T1000 (cell line): ENCODE measurements at regions not wholly inside any gene's neighbourhood (a gene's known extent, or its start where the extent isn't known, plus 50 kb on each side); places are given as distances from the start of the nearest gene placed in this dataset.

Source experiments
- DNase-seq: peaks from one replicate; lab custom pipeline; 2025; ENCODE audit warnings: mixed read lengths; lab: John Stamatoyannopoulos, UW

DNA sequence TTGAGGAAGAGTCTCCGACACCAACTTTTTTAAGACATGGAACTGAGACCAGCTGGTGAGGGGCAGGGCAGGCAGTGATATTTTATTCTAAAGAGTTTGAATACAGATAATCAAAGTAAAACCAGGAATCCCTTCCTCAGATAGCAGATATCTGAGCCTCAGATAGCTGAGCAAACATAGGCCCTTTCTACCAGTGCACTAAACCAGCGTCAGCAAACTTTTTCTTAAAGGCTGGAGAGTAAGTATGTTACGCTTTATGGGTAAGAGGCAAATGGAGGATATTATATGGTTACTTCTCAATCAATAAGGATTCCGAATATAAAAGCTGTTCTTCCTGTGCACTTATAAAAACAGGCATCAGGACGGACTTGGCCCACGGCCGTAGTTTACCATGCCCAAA is 73.9 kb downstream of the WNT5A start:
- no peak for DNase-seq

DNA sequence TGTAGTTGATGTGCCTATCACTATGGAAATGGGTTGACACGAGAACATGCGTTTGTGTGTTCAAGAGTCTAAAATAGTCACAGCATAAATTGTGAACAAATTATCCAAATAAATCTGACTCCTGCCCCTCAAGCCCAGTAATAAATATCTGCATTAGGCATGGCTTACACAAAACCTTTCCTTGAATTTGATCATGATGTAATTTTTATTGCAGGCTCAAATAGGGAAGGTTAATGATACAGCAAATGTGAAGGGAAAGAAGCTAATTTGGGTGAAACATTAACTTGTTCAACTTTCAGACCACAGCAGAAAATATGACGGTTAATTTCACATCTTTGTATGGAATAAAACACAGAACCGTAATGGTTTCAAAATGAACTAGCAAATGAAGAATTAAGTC is 74.6 kb downstream of the WNT5A start:
- no peak for DNase-seq

DNA sequence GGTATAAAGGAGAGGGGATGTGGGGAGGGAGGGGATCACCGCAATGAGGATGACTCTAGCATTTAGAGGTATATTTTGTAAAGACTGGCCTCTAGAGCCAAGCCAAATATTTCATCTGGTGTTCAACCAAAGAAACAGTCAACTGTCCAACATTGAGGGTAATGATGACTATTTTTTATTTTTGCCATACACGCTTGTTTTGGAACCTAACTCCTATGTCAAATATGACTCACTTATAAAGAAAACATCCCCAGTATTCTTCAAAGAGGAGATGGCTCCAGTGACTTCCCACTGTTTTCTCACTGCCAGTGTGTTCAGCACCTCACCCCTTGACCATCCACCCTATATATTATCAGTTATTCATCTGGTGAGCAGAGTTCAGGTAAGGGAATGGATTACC is 77.3 kb downstream of the WNT5A start:
- DNase-seq, result no peak

DNA sequence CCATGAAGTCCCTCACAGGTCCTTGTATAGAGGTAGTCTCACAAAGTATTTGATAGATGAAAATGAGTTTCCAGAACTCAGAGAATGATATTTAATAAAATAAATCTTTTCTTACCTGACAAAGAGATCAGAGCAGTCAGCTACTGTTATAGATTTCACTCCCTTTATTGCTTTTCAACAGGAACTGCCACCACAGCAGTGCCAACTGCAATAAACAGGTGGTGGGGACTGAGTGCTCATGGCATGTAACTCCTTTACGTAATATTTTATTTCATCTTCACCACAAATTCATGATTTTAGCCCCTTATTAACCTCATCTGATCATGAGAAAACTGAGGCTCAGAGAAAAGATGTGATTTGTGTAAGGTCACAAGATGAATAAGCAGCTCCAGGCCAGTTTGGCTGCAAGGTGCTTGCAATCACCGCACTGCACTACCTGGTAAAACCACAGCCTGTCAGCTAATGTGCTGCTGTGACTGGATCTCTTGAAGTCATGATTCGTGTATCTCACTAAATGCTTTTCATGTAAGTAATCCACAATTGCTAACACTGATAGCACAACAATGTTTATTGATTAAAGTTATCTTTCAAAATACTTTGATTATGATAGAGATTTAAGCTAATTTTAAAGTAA is 78.8 kb downstream of the WNT5A start:
- no peak for DNase-seq

DNA sequence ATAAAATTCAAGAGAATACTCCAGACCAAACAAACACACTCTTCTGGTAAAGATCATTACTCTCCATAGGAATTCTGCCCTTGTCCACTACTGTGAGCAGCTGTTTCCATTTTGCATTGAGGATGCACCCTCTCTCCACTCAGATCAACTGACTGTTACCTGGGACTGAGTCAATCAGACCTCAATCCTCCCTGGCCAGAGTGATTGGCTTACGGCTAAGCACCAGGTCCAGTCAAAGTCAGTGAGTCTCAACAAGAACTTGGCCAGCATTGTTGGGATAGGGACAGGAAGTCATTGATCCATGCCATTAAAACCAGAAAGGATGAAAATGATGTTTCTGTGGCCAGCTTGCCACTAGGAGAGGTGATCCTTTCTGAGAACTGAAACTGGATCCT is 79.7 kb downstream of the WNT5A start:
- no peak for DNase-seq

DNA sequence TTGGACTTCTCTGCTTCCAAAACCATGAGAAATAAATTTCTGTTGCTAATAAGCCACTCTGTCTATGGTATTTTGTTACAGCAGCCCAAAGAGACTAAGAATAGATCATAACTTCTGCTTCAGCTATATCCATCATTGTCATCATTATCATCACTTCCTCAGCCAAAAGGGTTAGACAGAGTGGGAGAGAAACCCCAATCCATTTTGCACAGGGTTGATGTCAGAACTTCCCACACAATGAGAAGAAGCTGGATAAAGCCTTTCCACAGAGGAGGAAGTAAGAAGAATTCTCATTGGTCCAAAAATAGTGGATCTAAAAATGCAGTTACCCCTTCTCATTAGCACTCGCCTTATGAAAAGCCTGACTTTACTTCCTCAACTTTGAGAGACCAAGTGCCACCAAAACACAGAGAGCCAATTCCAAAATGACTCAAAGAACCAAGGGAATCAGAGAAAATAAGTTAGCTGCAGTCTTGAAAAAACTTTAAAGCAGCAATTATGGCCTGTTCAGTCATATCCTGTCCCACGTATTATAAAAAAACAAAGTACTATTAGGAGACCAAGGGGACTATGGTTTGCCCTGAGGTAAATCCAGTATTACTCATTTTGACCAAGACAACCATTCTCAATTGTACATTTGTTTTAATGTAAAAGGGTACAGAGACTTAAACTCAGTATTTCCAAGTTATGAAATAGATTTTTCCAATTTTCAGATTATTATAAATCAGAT is 80.2 kb downstream of the WNT5A start:
- DNase-seq, result no peak

DNA sequence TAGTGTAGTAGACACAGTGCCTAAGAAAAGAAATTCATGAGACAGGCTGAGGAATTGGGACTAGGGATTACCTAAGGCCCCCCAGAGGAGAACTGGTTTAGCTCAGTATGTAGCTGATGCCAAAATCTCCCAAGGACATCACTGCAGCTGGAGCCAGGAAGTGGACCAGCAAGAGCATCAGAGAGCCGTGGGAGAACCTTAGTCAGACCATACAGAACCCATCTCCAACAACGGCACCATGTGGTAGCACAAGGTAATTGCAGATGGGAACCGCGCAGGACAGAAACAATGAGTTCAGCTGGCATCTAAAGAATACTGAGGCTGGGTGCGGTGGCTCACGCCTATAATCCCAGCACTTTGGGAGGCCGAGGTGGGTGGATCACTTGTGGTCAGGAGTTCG is 81.7 kb downstream of the WNT5A start:
- DNase-seq, result no peak

DNA sequence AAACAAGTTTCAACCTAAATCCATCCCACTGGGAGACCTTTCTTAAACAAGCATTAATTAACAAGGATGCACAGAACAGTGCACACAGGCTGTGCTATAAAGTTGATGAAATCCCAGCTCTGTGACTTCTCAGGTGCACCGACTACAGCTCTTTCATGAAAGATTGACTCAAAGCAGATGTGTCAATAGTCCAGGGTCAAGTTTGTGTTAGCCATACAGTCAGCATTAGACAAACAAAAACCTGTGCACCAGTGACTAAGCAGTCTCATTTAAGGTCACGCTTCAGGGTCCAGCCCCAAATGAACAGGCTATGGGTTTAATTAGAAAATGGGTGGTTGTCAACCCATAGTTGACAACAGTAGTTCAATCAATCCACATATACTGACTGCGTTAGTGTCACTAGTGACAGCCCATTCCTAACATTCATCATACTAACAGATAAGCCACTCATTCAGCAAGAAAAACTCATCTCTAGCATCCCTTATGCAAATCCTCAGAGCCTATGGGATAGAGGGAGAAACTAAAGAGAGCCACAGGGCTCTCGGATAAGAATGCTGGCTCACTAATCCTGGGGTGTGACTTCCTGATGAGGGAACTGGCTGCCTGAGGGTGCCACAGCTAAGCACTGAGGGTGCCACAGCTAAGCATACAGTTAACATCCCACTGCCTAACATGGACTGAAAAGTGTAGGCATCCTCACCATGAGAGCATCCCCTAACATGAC is 84.1 kb downstream of the WNT5A start:
- no peak for DNase-seq

DNA sequence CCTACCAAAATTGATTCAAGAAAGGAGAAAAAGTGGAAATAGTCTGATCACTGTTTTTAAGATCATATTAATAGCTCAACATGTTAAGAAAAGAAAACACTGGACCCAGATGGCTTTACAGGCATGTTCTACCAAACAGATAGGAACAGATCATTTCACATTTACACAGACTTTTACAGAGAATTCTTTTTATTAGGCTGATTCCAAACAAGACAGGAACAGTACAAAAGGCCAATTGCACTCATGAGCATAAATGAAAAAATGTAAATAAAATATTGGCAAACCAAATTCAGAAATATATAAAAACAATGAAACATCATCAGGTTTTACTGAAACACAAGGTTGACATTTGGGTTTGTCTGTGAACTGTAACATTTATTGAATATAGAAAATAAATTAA is 106.5 kb downstream of the WNT5A start:
- DNase-seq, result no peak

DNA sequence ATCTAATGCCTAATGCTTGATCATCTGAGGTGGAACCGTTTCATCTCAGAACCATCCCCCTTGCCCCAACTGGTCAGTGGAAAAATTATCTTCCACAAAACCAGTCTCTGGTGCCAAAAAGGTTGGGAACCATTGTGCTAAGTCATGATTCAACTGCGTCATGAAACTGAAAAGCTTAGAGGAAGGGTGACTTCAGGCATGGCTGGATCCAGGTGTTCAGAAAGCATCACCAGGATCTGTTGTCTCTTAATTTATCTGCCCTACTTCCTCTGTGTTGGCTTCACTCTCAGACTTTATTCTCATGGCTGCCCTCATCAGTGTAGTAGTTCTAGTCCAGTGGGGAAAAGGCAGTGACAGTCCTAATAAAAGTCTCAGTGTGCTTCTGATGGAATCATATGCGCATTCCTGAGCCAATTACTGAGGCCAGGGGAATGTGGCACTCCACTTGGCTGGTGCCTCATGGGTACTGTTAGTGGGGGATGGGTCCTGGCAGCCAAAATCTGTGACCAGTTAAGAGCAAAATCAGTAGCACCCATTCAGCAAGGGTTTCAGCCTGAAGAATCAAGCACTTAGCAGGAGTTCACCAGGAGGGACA is 110.3 kb downstream of the WNT5A start:
- no peak for DNase-seq

DNA sequence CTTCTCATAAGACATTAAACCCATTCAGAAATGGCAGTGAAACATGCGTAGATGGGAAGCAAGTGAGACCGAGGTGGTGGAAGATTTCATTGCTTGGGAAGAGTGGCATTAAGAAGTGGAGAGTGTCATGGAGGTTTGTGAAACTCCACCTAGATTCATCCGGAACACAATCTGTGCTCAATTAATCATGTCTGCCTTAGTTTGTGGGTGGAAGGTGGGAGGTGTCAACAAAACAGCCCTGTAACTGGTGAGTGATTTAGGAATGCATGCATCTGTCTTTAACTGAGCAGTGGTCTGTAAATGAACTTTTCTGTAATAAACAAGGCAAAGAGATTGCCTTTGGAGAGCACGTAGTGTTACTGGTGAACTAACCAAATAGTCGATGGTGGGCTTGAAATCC is 113.7 kb downstream of the WNT5A start:
- DNase-seq, result no peak

DNA sequence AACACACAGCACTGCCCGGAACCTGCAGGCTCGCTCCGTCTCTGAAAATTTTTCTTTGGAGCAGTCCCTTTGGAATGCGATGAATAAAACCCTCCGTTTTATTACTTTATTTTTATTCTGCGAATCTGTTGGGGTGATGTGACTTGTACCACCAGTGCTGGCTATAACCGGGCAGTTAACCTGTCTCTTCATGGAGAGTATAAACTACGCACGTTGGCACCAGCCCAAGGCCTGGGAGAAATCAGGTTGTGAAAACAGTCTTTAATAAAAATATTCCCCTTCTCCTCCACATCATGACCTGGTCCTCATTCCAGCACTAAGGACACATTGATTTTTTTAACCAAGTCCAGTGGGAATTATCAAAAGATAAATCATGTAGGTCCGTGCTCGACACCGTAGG is 116.8 kb downstream of the WNT5A start:
- DNase-seq, result no peak

DNA sequence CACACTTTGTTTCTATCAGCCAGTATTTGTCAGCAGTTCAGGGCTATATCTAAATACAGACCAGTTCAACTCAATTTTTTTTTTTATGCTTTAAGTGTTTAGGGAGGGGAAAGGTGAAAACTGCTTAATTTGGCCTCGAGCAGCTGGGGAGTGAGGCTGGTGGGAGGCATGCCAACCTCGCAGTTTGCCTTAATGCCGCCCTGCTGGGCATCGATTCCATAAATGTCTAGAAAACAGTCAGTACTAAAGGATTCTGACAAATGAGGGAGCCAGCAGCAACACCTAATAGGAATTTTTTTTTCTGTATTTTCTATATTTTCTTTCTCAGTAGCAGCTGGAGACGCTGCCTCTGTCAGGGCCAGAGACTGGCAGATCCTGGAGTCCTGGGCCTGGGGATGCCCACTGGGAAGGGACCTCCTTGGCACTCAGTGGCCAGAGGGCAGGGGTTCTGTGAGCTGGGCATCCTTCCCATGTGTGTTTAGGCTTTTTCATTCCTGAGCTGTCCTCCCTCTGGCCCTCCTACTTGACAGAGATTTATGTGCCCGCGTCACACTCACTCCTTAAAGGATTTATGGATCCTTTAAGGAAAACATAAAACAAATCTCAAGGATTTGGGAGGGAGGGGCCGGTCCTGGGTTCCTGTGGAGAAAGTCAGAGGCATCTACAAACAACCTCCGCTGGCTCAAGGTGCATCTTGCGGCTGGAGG is 117.8 kb downstream of the WNT5A start:
- no peak for DNase-seq

DNA sequence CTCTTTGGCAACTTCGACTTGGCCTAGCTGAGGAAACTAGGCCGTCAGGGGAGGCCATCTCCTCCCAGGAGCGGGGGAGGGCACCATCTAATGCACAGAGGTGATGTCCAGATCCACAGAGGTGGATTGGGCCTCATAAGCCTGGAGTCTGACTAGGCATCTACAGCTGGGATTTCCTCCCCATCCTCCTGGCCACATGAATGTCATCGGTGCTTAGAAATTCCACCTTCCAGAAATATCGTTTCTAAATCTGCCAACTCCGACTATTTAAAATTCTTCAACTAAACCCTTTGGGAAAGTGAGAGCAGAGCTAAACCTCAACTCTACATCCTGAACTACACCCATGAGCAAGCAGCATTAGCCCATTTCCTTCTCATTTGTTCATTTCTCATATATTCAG is 118.7 kb downstream of the WNT5A start:
- DNase-seq, result no peak

DNA sequence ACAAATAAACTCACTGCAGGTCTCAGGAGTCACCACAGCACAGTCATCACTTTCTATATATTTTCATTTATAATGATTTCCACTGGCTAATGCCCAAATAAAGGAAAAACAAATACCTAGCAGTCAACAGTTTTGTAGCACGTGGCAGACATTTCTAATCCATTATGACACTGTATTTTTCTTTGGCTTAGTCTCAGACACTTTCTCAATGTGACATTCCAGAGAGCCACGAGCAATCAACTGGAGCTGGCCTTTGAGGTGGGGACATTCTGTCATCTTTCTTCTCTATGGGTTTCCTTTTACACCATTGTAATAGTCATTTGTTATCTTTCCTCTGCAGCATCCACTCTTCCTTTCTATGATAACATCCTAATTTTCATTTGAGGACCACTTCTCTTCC is 119.7 kb downstream of the WNT5A start:
- no peak for DNase-seq

DNA sequence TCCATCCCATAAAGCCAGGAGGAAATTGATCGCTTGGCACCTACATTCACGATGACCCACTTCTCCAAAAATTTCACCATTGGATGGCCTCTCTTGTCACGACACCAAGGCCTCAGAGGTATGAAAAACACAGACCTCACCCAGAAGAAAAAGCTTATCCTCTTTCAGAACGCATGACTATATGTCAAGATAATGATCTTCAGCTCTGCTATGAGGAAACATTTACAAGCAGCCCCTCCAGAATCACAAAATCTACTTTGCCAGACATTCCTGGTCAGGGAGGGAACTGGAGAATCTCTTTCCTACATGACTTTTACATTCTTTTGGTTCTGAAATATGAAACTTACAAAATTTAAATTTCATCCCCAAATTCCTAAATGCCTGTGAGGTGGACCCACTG is 122.7 kb downstream of the WNT5A start:
- no peak for DNase-seq

DNA sequence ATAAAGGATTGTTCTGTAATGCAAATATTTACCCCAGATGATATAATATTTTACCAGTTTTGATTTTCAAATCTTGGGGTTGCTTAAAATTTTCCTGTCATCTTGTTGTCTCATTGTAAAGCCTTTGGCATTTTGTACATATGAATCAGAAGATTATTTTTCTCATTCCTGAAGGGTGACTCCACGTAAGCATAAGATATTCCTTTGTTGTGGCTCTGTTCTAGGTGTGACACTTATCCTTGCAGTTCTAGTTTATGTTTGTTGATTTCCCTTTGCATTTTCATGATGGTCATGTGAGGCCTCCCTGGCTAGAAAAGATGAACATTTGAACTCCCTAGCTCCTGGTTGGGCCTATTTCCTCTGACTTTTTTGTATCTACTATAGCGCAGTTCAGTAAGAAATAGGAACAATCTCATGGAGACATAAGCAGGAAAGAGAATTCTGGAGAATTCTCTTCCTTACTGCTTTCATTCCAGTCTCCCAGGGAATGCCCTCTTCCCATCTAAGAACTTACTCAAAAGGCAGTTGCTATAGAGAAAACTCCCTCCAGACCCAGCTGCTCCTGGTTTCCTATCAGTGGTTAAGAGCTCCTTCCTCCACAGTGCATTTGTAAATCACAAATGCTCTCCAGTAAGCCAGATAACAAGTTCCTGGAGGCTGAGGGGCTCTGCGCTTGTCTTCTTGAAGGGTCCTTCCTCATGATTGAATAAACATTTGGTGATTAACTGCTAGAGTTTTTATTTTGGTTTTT is 124.7 kb downstream of the WNT5A start:
- DNase-seq, result no peak

DNA sequence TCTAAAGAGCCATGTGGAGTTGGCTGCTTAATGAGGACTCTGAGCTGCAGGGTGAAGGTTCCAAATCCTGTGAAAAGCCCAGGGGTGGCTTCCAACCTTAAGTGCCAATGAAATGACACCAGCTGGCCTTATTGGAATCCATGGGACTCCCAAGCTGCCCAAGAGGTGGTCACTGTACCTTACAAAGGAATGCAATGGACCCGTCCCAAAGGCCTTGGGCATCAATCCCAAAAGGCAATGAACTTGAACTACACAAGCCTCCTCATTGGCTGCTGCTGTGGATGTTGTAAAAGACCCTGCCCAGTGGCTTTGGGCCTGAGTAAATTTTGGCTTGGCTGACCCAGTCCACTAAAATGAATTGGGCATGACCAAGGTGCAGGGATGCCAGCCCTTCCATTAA is 129.3 kb downstream of the WNT5A start:
- DNase-seq, result no peak

DNA sequence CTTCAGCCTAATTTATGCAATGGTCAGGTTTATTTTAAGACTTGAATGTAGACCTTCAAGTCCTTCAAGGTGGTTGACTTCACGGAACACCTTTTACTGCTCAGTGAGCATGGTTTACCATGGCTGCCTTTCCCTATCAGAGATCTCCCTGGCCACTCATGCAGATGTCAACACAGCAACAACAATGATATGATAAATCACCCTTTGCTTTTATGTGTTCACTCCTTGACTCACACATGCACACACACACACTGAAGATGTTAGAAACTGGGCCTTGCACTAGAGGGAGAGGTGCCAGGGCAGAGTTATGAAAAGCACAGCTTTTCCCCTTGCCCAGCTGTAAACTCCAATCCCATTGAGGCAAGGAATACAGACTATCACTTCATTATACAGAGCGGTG is 134.4 kb downstream of the WNT5A start:
- no peak for DNase-seq

DNA sequence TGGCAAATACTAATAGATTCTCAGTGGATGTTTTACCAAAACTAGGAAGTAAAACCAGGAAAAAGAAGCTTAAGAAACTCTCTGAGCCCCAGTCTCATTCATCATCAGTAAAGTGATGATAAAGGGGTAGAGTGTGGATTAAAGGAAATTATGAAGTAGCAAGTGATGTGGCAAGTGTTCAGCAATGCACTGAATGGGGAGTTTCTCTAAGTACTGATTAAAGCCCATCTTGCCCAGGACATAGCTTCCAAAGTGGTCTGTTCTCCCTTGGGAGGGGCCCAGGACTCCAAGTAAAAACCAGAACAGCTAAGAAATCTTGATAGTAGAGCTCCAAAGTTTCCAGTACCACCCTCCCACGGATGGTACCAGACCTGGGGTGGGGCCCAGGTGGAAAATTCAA is 137.3 kb downstream of the WNT5A start:
- DNase-seq, result no peak

DNA sequence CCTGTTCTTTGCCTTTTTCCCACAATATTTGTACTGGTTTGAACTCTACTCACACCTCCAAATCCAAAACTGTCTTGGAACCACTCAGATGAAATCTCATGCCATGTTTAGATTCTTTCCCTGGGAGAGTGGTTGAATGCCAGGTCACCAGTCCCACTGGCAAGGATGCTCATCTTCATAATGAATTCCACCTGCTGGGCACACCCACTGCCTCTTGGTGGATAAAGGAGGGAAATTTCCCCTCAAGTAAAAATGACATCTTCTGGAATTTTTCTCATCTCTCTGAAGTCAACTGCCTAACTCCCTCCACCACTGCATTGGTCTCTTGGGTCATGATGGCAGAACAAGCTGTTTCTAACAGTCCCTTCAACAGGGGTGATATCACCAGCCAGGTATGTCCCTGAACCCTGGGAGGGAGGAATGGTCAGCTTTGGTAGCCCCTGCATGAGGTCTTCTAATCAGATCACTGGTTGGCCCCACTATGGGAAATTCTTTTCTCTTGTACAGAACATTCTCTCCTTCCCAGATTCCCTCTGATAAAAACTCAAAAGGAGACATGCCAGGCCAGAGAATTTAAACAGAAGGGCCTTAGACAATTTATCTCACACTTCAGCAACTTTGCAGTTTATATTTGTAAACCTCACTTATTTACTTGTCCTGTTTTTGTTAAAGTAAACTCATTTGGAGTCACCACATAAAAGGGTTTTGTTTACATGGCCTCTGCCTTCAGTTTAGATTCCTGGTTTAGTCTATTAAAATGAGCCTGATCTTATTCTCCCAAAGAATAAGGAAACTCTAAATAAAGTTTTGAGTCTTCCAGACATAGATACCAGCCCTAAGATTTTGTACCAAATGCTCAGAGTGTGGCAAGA is 143.4 kb downstream of the WNT5A start:
- DNase-seq, result no peak
